ENCODE measurements at regions not wholly inside any gene's neighbourhood (a gene's known extent, or its start where the extent isn't known, plus 50 kb on each side); places are given as distances from the start of the nearest gene placed in this dataset.

DNA sequence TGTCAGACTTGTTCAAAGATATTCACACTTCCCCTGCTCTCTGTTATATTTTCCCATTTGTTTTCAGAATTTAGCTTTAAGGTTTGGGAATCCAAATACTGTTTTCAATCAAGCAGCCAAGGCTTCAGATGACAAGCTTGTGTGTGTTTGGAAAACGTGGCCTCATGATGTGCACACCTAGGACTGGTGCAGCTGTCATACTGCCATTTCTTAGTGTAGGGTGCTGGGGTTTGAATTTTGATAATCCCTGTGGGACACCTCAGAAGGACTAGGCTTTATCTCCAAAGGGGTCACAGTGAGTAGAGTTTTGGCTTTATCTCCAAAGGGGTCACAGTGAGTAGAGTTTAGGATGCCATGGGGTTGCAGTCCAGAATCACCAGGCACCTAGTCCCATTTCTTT lies 65.3 kb upstream of the JAG1 start:
- SMC1A ChIA-PET (ENCODE audit: uncharacterized antibody, unreplicated experiment) = no interaction called here
- H3K4me2 ChIP-seq (ENCODE audit: control insufficient read depth, insufficient read depth) = no peak overlapping the region
- RAD21 ChIA-PET (ENCODE audit: unreplicated experiment) = no interaction called here
- ATAC-seq (no peak; the same call in 2 of the 3 replicates), DNase-seq (ENCODE audit: low read depth, low spot score) (no peak), FAIRE-seq (no peak)
- no peaks in the 10 kb centered on the region for H3K9me3 ChIP-seq (replicated peaks; ENCODE audit: control insufficient read depth, insufficient read depth, low read length)
- in situ Hi-C loops (cut with MboI) (no loop called here), intact Hi-C loops (cut with micrococcal nuclease; ENCODE audit: unreplicated experiment) (no loop called here)
- CTCF ChIA-PET = interaction anchor here (1.3 kb wide), 1 partner anchor 16 kb away, joined by 4 read pairs; no protein-coding TSS in a partner anchor
- BruUV-seq (replicated peaks) = no TSS peak
- H2AFZ ChIP-seq (ENCODE audit: control insufficient read depth, low read depth, low read length) = no peak overlapping the region
- no peaks in the 10 kb centered on the region for H3K4me1 ChIP-seq (ENCODE audit: control insufficient read depth, insufficient read depth, low read length)
- H3K27me3 ChIP-seq (replicated peaks in 1 of 2; ENCODE audit: control insufficient read depth in 2 of 2, insufficient read depth in 2 of 2, low read length in 1 of 2) = no peaks in the 10 kb centered on the region; a peak in 1 of 4 replicates
- no peaks in the 10 kb centered on the region for H4K20me1 ChIP-seq (ENCODE audit: control insufficient read depth, insufficient read depth)
- no peak overlapping the region for H3K4me3 ChIP-seq
- POLR2A ChIA-PET = no interaction called here
- no peak overlapping the region for H3K9ac ChIP-seq (ENCODE audit: control insufficient read depth, insufficient read depth, low read length)
- 0% methylated on average over 1 of the region's 1 CpG for WGBS (ENCODE audit: insufficient coverage, insufficient replicate concordance, low lambda C conversion rate, missing lambda C conversion rate)
- H3K27ac ChIP-seq (ENCODE audit: control insufficient read depth, insufficient read depth) = no peak overlapping the region
- H3K36me3 ChIP-seq (ENCODE audit: control insufficient read depth in 2 of 2, insufficient read depth in 2 of 2, low read length in 1 of 2) = no peaks in the 10 kb centered on the region
- H3K79me2 ChIP-seq (ENCODE audit: control insufficient read depth, insufficient read depth, low read length) = no peaks in the 10 kb centered on the region
- TF ChIP-seq BCLAF1 (IDR thresholded peaks at IDR 0.05) (no peak), MTA3 (IDR thresholded peaks at IDR 0.05; ENCODE audit: borderline replicate concordance, low read length) (no peak), MYB (IDR thresholded peaks at IDR 0.05; ENCODE audit: borderline replicate concordance, low read depth, low read length) (no peak), POLR2A (IDR thresholded peaks at IDR 0.05; ENCODE audit: low read depth, low read length) (no peak), NRF1 (conservative IDR thresholded peaks at IDR 0.05; ENCODE audit: low read depth, low read length) (no peak), HDGF (IDR thresholded peaks at IDR 0.05) (no peak), KLF5 (IDR thresholded peaks at IDR 0.05; ENCODE audit: partially characterized antibody) (no peak), POLR2AphosphoS5 (IDR thresholded peaks at IDR 0.05; ENCODE audit: low read length) (no peak), IRF5 (IDR thresholded peaks at IDR 0.05; ENCODE audit: borderline replicate concordance) (no peak), TBL1XR1 (IDR thresholded peaks at IDR 0.05; ENCODE audit: low read depth, low read length) (no peak), STAT3 (IDR thresholded peaks at IDR 0.05; ENCODE audit: low read depth, low read length) (no peak), CEBPB (IDR thresholded peaks at IDR 0.05; ENCODE audit: borderline replicate concordance in 1 of 2, low read depth in 2 of 2, low read length in 2 of 2) (no peak), NR2C1 (IDR thresholded peaks at IDR 0.05) (no peak), ZNF687 (IDR thresholded peaks at IDR 0.05) (no peak)
- TF ChIP-seq, protein P1, sequence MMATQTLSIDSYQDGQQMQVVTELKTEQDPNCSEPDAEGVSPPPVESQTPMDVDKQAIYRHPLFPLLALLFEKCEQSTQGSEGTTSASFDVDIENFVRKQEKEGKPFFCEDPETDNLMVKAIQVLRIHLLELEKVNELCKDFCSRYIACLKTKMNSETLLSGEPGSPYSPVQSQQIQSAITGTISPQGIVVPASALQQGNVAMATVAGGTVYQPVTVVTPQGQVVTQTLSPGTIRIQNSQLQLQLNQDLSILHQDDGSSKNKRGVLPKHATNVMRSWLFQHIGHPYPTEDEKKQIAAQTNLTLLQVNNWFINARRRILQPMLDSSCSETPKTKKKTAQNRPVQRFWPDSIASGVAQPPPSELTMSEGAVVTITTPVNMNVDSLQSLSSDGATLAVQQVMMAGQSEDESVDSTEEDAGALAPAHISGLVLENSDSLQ (IDR thresholded peaks at IDR 0.05) = no peak
- TF ChIP-seq, protein P2, sequence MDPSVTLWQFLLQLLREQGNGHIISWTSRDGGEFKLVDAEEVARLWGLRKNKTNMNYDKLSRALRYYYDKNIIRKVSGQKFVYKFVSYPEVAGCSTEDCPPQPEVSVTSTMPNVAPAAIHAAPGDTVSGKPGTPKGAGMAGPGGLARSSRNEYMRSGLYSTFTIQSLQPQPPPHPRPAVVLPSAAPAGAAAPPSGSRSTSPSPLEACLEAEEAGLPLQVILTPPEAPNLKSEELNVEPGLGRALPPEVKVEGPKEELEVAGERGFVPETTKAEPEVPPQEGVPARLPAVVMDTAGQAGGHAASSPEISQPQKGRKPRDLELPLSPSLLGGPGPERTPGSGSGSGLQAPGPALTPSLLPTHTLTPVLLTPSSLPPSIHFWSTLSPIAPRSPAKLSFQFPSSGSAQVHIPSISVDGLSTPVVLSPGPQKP (IDR thresholded peaks at IDR 0.05; ENCODE audit: low read depth, low read length) = no peak

Measured in GM12878 (cell line).